Esophagus muscularis mucosa (tissue), 4 donors: ENCODE measurements at regions not wholly inside any gene's neighbourhood (a gene's known extent, or its start where the extent isn't known, plus 50 kb on each side); places are given as distances from the start of the nearest gene placed in this dataset.

Experiments
- DNase-seq: peaks from one replicate; pipeline ENCODE4 v3.0.0-alpha.2; 2017; ENCODE audit errors: extremely low spot score
- H3K27ac ChIP-seq, 4 donors: fragments of 200-600 bp; sonication (generic); replicated peaks in 1 of 4; 1 replicate in 3 of 4; 2 replicates in 1 of 4; pipeline ENCODE4 v1.5.1; 2016 to 2019; ENCODE audit warnings: mild to moderate bottlenecking in 1 of 4
- H3K27me3 ChIP-seq, 4 donors: fragments of 200-600 bp; sonication (generic); one replicate each; pipeline versions ENCODE4 v1.5.1 to v1.6.0; 2016 to 2019
- H3K36me3 ChIP-seq, 4 donors: fragments of 200-600 bp; sonication (generic); one replicate each; pipeline ENCODE4 v1.5.1; 2016 to 2019
- H3K4me1 ChIP-seq, 4 donors: fragments of 200-600 bp; sonication (generic); one replicate each; pipeline ENCODE4 v1.5.1; 2016 to 2019
- H3K4me3 ChIP-seq, 4 donors: fragments of 200-600 bp; sonication (generic); 1 replicate in 2 of 4; 2 replicates in 2 of 4; pipeline ENCODE4 v1.5.1; 2016 to 2019; ENCODE audit warnings: mild to moderate bottlenecking in 4 of 4, moderate library complexity in 1 of 4
- H3K9me3 ChIP-seq, 4 donors: fragments of 200-600 bp; sonication (generic); 1 replicate in 3 of 4; 2 replicates in 1 of 4; pipeline ENCODE4 v1.5.1; 2016 to 2019
- EP300 ChIP-seq: sonication (generic); formaldehyde crosslinking; IDR thresholded peaks from one replicate; pipeline ENCODE4 v1.6.1; 2017; ENCODE audit warnings: antibody characterized with exemption
- POLR2A ChIP-seq: fragments of 450-650 bp; IDR thresholded peaks from one replicate; pipeline ENCODE4 v1.6.1; 2017; ENCODE audit warnings: antibody characterized with exemption, moderate library complexity, mild to moderate bottlenecking, low read depth
- POLR2AphosphoS5 ChIP-seq, 2 donors: sonication (generic); formaldehyde crosslinking; IDR thresholded peaks; one replicate each; pipeline ENCODE4 v1.6.1; 2017; ENCODE audit warnings: antibody characterized with exemption in 2 of 2
- WGBS: methylation state at CpG from one replicate; pipeline ENCODE4 v1.1.5; 2018; 5-methylcytosine and 5-hydroxymethylcytosine counted together
- intact Hi-C: fragments of 100-400 bp; cut with DNase I; formaldehyde crosslinking; loops from one replicate; pipeline ENCODE4 v1.15.1; 2023
- TF ChIP-seq, protein P1 (sequence below), 3 experiments: fragments of 200-600 bp in 2 of 3; fragments of 450-650 bp in 1 of 3; sonication (generic) in 2 of 3; IDR thresholded peaks; one replicate each; pipeline ENCODE4 v1.5.1; 2017 to 2019; ENCODE audit warnings: antibody characterized with exemption in 3 of 3, mild to moderate bottlenecking in 2 of 3, moderate library complexity in 1 of 3

GRCh38 chr3:110562621-110563020 is 509.0 kb upstream of the NECTIN3 start:
- DNase-seq: no peak
- Histone ChIP-seq H3K36me3 (no peaks in the 10 kb centered on the region), H3K27ac (no peak overlapping the region), H3K4me1 (no peaks in the 10 kb centered on the region), H3K9me3 (peaks cover 0 to under 1% (median 0%) of the 10 kb centered on the region in 4 donors), H3K27me3 (no peaks in the 10 kb centered on the region), H3K4me3 (no peak overlapping the region)
- intact Hi-C loops: no loop called here
- TF ChIP-seq, protein P1, sequence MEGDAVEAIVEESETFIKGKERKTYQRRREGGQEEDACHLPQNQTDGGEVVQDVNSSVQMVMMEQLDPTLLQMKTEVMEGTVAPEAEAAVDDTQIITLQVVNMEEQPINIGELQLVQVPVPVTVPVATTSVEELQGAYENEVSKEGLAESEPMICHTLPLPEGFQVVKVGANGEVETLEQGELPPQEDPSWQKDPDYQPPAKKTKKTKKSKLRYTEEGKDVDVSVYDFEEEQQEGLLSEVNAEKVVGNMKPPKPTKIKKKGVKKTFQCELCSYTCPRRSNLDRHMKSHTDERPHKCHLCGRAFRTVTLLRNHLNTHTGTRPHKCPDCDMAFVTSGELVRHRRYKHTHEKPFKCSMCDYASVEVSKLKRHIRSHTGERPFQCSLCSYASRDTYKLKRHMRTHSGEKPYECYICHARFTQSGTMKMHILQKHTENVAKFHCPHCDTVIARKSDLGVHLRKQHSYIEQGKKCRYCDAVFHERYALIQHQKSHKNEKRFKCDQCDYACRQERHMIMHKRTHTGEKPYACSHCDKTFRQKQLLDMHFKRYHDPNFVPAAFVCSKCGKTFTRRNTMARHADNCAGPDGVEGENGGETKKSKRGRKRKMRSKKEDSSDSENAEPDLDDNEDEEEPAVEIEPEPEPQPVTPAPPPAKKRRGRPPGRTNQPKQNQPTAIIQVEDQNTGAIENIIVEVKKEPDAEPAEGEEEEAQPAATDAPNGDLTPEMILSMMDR (IDR thresholded peaks at IDR 0.05): no peak
- TF ChIP-seq POLR2A (no peak), POLR2AphosphoS5 (IDR thresholded peaks at IDR 0.05) (no peak), EP300 (no peak)
- 83% methylated on average over 1 of the region's 1 CpG for WGBS

- H3K27ac ChIP-seq: no peak overlapping the region
- no peak for TF ChIP-seq EP300
- no peak for TF ChIP-seq POLR2A
- TF ChIP-seq POLR2AphosphoS5 (IDR thresholded peaks at IDR 0.05): no peak
- TF ChIP-seq, protein P1 (IDR thresholded peaks at IDR 0.05): no peak
- H3K36me3 ChIP-seq: no peaks in the 10 kb centered on the region
- no peaks in the 10 kb centered on the region for H3K9me3 ChIP-seq
- DNase-seq: no peak
- no peaks in the 10 kb centered on the region for H3K4me1 ChIP-seq
- no peak overlapping the region for H3K4me3 ChIP-seq
- intact Hi-C loops: no loop called here
- no peaks in the 10 kb centered on the region for H3K27me3 ChIP-seq
Measured at GRCh38 chr3:110564674-110565073, 506.9 kb upstream of the NECTIN3 start.

DNA sequence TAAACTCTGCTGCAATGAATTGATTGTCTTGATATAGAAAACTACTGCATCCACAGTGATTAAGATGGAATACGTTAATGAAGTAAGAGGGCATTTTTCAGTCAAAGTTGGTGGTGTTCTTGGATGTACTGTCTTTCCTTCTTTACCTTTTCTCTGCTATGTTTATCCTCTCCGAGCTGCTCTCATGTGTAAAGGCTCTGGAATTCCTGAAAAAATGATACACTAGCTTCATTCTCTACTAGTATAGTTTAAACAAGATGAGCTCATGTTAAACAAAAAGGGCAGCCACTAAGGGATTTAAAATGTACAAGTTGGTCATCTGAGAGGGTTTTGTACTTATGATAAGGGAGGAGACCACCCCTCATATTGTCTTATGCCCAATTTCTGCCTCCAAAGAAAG is 504.6 kb upstream of the NECTIN3 start:
- Histone ChIP-seq H3K4me1 (no peaks in the 10 kb centered on the region), H3K9me3 (no peaks in the 10 kb centered on the region), H3K36me3 (no peaks in the 10 kb centered on the region), H3K4me3 (no peak overlapping the region), H3K27ac (no peak overlapping the region), H3K27me3 (no peaks in the 10 kb centered on the region)
- 63% methylated on average over 2 of the region's 2 CpGs for WGBS
- intact Hi-C loops: no loop called here
- no peak for DNase-seq
- TF ChIP-seq POLR2AphosphoS5 (IDR thresholded peaks at IDR 0.05) (no peak), POLR2A (no peak), EP300 (no peak)
- TF ChIP-seq, protein P1 (IDR thresholded peaks at IDR 0.05): no peak

DNA sequence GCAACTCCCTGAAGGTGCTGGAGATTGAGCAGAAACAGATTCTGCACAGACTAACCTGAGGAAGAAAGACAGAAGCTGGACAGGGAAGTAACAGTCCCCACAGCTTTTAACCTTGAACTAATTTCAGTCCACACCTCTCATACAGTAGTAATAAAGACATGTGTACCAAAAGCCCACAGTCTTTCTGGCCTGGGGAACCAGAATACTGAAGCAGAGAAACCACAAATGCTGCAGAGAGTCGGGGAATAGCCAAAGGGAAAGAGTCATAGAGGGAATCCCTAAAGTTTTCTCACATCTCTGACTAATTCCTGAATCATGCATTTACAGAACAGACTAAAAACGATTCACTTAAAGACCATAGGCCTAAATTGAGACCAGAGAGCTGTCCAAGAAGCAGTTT is 503.4 kb upstream of the NECTIN3 start:
- H3K4me1 ChIP-seq: no peaks in the 10 kb centered on the region
- no peaks in the 10 kb centered on the region for H3K36me3 ChIP-seq
- no peak overlapping the region for H3K27ac ChIP-seq
- no peak for DNase-seq
- TF ChIP-seq, protein P1 (IDR thresholded peaks at IDR 0.05): no peak
- no peak for TF ChIP-seq POLR2AphosphoS5 (IDR thresholded peaks at IDR 0.05)
- no peak for TF ChIP-seq POLR2A
- no peak for TF ChIP-seq EP300
- WGBS: 38% methylated on average over 2 of the region's 2 CpGs
- no peaks in the 10 kb centered on the region for H3K27me3 ChIP-seq
- H3K4me3 ChIP-seq: no peak overlapping the region
- no peaks in the 10 kb centered on the region for H3K9me3 ChIP-seq
- intact Hi-C loops: no loop called here

DNA sequence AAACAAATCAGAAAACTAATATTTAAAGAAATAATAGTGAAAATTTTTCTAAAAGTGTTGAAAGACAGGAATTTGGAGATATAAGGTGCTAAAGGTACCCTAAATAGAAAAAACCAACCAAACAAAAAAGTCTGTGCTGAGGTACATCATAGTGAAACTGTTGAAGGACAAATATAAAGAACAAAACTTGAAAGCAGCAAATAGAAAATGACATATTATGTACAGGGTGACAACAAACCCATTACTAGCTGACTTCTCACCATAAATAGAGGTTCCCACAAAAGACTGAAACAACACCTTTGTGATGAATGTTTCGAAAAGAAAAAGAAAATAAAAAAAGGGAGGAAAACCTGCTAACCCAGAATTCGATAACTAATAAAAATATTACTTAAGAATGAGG is 502.5 kb upstream of the NECTIN3 start:
- Histone ChIP-seq H3K4me3 (no peak overlapping the region), H3K4me1 (no peaks in the 10 kb centered on the region), H3K27me3 (no peaks in the 10 kb centered on the region), H3K9me3 (no peaks in the 10 kb centered on the region), H3K36me3 (no peaks in the 10 kb centered on the region), H3K27ac (no peak overlapping the region)
- intact Hi-C loops: no loop called here
- no peak for DNase-seq
- TF ChIP-seq, protein P1 (IDR thresholded peaks at IDR 0.05): no peak
- TF ChIP-seq POLR2A (no peak), POLR2AphosphoS5 (IDR thresholded peaks at IDR 0.05) (no peak), EP300 (no peak)
- 90% methylated on average over 2 of the region's 2 CpGs for WGBS
